ENCODE measurements at regions not wholly inside any gene's neighbourhood (a gene's known extent, or its start where the extent isn't known, plus 50 kb on each side); places are given as distances from the start of the nearest gene placed in this dataset.

GRCh38 chr1:227453631-227454355 lies 109.6 kb upstream of the ZNF678 start:
- TF ChIP-seq ZBTB26 (tag by site-specific recombination; optimal IDR thresholded peaks at IDR 0.05) (no peak), ZNF629 (tag by site-specific recombination; IDR thresholded peaks at IDR 0.05) (no peak), ZNF549 (tag by site-specific recombination; IDR thresholded peaks at IDR 0.05) (no peak), ZNF596 (tag by site-specific recombination; IDR thresholded peaks at IDR 0.05) (no peak), ZNF274 (IDR thresholded peaks at IDR 0.05; ENCODE audit: low read length) (no peak), ZNF274 (tag by site-specific recombination; IDR thresholded peaks at IDR 0.05; ENCODE audit: borderline replicate concordance) (no peak), AEBP2 (tag by site-specific recombination; IDR thresholded peaks at IDR 0.05; ENCODE audit: borderline replicate concordance) (no peak), ZNF555 (tag by site-specific recombination; conservative IDR thresholded peaks at IDR 0.05) (no peak), ZBTB17 (tag by site-specific recombination; IDR thresholded peaks at IDR 0.05) (peak; percentile 74), PRDM10 (tag by site-specific recombination; IDR thresholded peaks at IDR 0.05) (no peak), TCF7L2 (IDR thresholded peaks at IDR 0.05; ENCODE audit: borderline replicate concordance, low read depth, low read length) (no peak), ZNF610 (tag by site-specific recombination; IDR thresholded peaks at IDR 0.05; ENCODE audit: borderline replicate concordance) (no peak)
- TF ChIP-seq, protein P1, sequence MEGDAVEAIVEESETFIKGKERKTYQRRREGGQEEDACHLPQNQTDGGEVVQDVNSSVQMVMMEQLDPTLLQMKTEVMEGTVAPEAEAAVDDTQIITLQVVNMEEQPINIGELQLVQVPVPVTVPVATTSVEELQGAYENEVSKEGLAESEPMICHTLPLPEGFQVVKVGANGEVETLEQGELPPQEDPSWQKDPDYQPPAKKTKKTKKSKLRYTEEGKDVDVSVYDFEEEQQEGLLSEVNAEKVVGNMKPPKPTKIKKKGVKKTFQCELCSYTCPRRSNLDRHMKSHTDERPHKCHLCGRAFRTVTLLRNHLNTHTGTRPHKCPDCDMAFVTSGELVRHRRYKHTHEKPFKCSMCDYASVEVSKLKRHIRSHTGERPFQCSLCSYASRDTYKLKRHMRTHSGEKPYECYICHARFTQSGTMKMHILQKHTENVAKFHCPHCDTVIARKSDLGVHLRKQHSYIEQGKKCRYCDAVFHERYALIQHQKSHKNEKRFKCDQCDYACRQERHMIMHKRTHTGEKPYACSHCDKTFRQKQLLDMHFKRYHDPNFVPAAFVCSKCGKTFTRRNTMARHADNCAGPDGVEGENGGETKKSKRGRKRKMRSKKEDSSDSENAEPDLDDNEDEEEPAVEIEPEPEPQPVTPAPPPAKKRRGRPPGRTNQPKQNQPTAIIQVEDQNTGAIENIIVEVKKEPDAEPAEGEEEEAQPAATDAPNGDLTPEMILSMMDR (tag by site-specific recombination; IDR thresholded peaks at IDR 0.05): no peak
